Motor neuron (in vitro differentiated cells): ENCODE measurements at regions not wholly inside any gene's neighbourhood (a gene's known extent, or its start where the extent isn't known, plus 50 kb on each side); places are given as distances from the start of the nearest gene placed in this dataset.
A peak's percentile ranks its signal among the peaks of the same experiment; 100 is the strongest.

Experiments
- ATAC-seq, 8 experiments: fragments of 200-7000 bp; cut with Tn5 transposase; replicated peaks in 6 of 8; 2 replicates each; pipeline ENCODE4 v1.8.0; 2021; ENCODE audit warnings: mild to moderate bottlenecking in 8 of 8, moderate library complexity in 8 of 8
- H3K27ac ChIP-seq, 2 donors: fragments of 250-450 bp; sonication (Bioruptor Pico); 2 replicates each; pipeline ENCODE4 v1.9.0; 2021; ENCODE audit warnings: antibody characterized with exemption in 2 of 2, mild to moderate bottlenecking in 2 of 2, moderate library complexity in 1 of 2
- H3K4me1 ChIP-seq, 2 donors: fragments of 250-450 bp; sonication (Bioruptor Pico); replicated peaks in 1 of 2; 2 replicates each; pipeline ENCODE4 v1.6.1; 2021; ENCODE audit warnings: antibody characterized with exemption in 2 of 2, mild to moderate bottlenecking in 2 of 2, moderate library complexity in 1 of 2
- H3K4me3 ChIP-seq, 5 donors: fragments of 250-450 bp; sonication (Bioruptor Pico); 2 replicates each; pipeline ENCODE4 v1.9.0; 2021; ENCODE audit warnings: antibody characterized with exemption in 5 of 5, mild to moderate bottlenecking in 5 of 5, moderate library complexity in 4 of 5
- WGBS, 10 experiments: fragments of 450-650 bp; shearing (Covaris generic); methylation state at CpG; one replicate each; pipeline ENCODE4 v1.0.0; 2022; 5-methylcytosine and 5-hydroxymethylcytosine counted together
- in situ Hi-C, 9 experiments: fragments of 400-800 bp; cut with MboI; loops; one replicate each; pipeline ENCODE4 v1.15.0; 2021; ENCODE audit warnings: low sequenced_read_pairs in 9 of 9, low pct_unique_long_range_greater_than_20kb in 2 of 9; ENCODE audit not compliant: unreplicated experiment in 9 of 9

DNA sequence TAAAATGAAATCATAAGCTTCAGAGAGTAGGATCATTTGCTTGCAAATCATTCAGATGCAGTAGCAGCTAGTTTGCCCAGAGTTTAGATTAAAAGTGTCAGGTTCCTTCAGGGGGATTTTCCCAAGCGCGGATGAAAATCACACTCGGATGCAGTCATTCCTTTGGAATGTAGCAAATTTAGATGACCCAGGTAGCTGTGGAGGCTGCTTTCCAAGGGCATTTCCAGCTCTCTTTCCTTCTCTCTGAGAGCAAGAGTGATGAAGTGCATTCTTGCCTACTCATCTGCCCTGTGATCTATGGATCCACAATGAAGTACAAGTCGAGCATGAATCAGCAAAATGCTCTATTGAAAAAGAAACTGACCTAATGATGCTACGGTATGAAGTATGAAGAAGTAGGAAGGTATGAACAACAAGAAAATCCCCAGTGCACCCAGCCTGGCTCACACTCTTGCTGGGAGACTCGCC lies 200.2 kb downstream of the PLK2 start:
- Histone ChIP-seq H3K4me1 (no peaks in the 10 kb centered on the region), H3K27ac (no peak overlapping the region), H3K4me3 (no peak overlapping the region)
- in situ Hi-C loops, result no loop called here
- peak; percentile 58 to 86 (median 69) for ATAC-seq
- WGBS, 10 experiments, result 23 to 84% (median 70%) methylated on average over 2 to 6 of the region's 6 CpGs

DNA sequence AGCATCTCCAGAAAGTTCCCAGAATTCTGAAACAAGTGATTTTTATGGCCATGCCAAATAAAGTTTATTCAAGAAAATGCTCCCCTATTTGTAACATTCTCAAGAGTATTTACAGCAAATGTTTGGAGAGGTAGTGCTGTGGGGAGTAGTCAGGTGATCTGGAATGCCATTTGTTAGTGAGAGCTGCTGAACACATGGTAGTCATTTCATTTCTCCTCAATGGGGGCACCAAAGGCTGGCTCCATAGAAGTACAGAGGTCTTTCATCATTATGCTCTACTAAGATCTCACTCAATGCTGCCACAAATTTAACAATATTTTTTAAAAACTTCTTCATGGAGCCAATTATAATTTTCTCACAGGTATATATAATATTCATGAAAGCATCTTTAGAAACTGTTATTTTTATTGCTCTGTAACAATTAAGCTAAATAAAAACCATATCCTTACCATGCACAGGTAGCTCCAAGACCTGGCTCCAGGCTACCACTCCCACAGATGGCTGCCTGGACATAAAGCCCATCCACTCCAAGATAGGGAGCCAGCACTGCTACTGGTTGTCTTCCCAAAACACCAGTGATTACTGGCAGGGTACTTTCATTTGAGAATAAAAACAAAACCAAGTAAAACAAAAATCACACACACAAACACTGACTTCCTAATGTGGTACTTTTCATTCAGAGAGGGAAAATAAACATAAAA lies 200.8 kb downstream of the PLK2 start:
- ATAC-seq, result peak in 2 of 8 experiments; percentile 17 to 33
- no peak overlapping the region for H3K27ac ChIP-seq

DNA sequence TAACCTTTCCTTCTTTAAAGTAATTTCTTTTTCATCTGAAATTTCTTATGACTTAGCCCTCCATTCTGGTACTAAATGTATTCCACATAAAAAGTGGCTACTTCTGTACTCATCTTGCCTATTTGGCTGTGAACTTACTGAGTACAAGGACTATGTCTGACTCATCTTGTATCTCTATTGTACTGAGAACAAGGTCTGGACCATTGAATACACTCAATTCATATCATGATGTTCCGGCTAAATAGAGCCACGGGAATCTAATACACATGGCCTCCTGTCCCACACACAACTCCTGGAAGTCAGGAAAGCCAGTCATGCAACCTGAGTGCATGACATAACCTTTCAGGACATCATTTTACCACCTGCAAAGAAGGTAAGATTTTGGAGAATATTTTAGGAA lies 203.9 kb downstream of the PLK2 start:
- WGBS, 10 experiments, result 60 to 100% (median 82%) methylated on average over 1 to 2 of the region's 2 CpGs; no CpG with 5 or more reads in 2 of the 10 experiments
- no peak for ATAC-seq
- no peak overlapping the region for H3K27ac ChIP-seq
- H3K4me3 ChIP-seq, result no peak overlapping the region
- in situ Hi-C loops, result no loop called here
- H3K4me1 ChIP-seq, result no peaks in the 10 kb centered on the region

More for the DNA sequence above, 200.8 kb downstream of the PLK2 start:
- no peak overlapping the region for H3K4me3 ChIP-seq
- in situ Hi-C loops, result no loop called here
- H3K4me1 ChIP-seq, result no peaks in the 10 kb centered on the region

DNA sequence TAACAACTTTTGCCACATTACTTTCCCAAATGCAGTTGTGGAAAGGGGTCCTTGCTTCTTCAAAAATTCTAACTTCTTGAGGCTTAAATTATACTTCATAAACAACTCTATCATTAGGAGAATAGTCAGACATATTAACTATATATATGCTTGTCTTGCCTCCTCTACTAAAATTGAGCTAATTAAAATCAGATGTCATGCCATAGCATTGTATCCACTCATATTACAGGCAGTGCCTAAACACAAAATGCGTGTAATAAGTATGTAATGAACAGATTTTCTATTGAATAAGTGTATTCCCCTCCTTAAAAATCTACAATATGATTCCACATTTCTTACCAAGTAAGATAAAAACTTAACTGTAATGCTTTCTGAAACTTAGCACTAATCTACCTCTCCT lies 204.5 kb downstream of the PLK2 start:
- Histone ChIP-seq H3K4me1 (no peaks in the 10 kb centered on the region), H3K4me3 (no peak overlapping the region), H3K27ac (no peak overlapping the region)
- ATAC-seq, result no peak
- 44 to 100% (median 85%) methylated on average over 1 of the region's 1 CpG; no CpG with 5 or more reads in 4 of the 10 experiments for WGBS, 10 experiments
- in situ Hi-C loops, result no loop called here

DNA sequence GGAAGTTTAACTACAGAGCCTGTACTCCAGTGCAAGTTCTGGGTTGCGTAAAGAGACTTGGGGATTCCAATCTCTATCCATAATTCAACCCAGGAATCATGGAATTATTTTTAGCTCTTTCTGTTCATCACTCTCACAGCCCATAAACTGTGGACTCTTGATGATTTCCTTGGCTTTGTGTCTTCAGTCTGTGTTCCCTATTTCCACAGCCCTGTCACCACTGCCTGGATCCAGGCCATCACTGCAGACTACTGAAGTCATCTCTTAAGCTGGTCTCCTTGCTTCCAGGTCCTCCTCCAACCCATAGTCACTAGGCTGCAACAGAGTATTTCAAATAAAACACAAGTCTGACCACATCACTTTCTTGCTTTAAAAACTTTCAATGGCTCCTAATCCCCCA lies 211.7 kb downstream of the PLK2 start:
- WGBS, 10 experiments, result 89 to 100% (median 100%) methylated on average over 1 of the region's 1 CpG; no CpG with 5 or more reads in 7 of the 10 experiments
- in situ Hi-C loops, result no loop called here

DNA sequence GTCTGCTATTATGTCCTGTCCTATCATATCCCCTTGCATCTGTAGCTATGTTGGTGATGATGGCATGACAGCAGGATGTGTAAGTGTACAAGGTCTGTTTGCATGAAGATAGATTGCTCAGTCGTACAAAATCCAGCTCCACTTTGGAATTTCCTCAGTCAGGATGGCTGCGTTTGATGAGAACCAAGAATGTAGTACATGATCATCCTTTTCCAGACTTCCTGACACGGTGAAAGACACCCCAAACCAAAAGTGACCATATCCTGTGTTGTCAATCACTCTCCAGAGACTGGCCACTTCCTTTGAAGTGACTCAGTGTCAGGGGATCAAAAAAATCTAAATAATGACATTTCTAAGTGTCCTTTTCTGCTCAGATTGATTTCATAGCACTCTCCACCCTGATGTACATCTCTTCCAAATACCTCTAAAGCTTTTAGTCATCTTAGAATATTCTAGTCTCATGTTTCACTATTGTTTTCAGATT lies 213.4 kb downstream of the PLK2 start:
- ATAC-seq, result peak in 2 of 8 experiments; percentile 69 to 81
- in situ Hi-C loops, result no loop called here
- 24 to 100% (median 89%) methylated on average over 1 to 3 of the region's 3 CpGs; no CpG with 5 or more reads in 2 of the 10 experiments for WGBS, 10 experiments

More for the DNA sequence above, 211.7 kb downstream of the PLK2 start:
- no peak overlapping the region for H3K4me3 ChIP-seq
- H3K4me1 ChIP-seq, result no peaks in the 10 kb centered on the region
- H3K27ac ChIP-seq, result no peak overlapping the region
- ATAC-seq, result no peak

DNA sequence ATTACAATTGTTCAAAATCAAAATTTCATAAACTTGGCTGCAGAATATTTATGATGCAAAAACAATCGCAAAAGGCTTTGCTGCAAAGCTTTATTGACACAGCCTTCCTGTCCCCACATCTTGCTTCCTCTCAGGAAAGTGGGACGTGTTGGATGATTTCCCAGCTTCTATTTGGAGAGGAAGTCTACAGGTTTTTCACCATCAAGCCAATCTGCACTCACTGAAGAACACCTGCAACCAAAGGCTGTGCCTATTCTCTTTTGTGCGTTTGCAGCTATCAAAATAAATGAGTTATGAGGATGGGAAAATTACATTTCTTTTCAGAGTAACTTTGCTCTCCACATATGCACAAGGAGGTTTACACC lies 214.4 kb downstream of the PLK2 start:
- no peaks in the 10 kb centered on the region for H3K4me1 ChIP-seq
- in situ Hi-C loops, result no loop called here
- ATAC-seq, result no peak
- no peak overlapping the region for H3K4me3 ChIP-seq
- 57 to 100% (median 82%) methylated on average over 1 to 3 of the region's 3 CpGs; no CpG with 5 or more reads in 1 of the 10 experiments for WGBS, 10 experiments
- no peak overlapping the region for H3K27ac ChIP-seq

More for the DNA sequence above, 213.4 kb downstream of the PLK2 start:
- Histone ChIP-seq H3K4me3 (no peak overlapping the region), H3K4me1 (no peaks in the 10 kb centered on the region), H3K27ac (no peak overlapping the region)

DNA sequence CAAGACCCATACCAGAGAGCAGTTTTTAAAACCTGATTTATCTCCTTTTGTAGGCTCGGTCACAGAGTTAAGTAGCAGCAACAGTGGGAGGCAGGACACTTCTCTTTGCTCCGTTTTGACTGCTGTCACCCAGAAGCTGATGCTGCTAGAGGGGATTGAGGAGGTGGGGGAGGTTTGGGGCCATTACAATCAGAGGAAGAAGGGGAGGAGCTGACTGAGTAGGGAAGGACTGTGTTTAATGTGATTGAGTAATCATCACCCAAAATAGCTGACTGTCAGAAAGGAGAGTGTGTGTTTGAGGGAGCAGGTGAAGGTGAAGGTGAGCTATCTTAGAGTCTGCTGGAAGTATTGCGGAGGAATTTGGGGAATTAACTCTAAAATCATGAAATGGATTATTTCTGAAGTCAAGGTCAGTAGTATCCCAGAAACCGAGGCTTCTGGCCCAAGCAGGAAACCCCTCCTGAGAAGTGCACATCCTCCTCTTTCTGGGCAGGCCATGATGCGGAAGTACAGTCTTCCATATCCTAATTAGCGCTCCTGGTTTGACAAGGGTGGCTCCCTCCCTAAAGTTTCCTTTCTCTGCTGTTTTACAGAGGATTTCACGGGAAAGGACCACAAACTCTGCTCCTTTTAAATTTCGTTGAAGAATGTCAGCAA lies 214.9 kb downstream of the PLK2 start:
- in situ Hi-C loops, result no loop called here
- H3K4me1 ChIP-seq, result no peaks in the 10 kb centered on the region
- WGBS, 10 experiments, result 40 to 100% (median 87%) methylated on average over 1 to 6 of the region's 8 CpGs
- no peak overlapping the region for H3K4me3 ChIP-seq
- H3K27ac ChIP-seq, result no peak overlapping the region
- ATAC-seq, result no peak

DNA sequence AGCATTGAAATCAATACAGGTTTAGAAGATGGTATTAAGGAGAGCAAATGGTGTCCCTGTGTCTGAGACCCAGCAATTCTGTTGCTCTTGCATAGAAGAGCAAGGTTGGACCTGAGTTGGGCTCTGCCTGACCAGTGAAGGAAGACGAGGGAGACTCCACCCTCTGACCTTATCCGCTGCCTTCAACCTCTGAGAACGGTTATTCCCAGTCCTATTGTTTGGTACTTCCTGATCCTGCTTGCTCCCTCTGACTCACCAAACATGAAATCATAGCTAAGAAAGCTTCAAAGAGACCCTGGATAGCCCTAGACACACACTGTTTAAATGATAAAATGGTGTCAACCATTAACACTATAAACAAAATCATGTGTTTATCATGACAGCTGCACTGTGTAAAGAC lies 218.5 kb downstream of the PLK2 start:
- in situ Hi-C loops, result no loop called here
- peaks cover 0 to 4% of the 10 kb centered on the region in 2 donors for H3K4me1 ChIP-seq
- 47 to 100% (median 100%) methylated on average over 2 to 3 of the region's 3 CpGs; no CpG with 5 or more reads in 7 of the 10 experiments for WGBS, 10 experiments

DNA sequence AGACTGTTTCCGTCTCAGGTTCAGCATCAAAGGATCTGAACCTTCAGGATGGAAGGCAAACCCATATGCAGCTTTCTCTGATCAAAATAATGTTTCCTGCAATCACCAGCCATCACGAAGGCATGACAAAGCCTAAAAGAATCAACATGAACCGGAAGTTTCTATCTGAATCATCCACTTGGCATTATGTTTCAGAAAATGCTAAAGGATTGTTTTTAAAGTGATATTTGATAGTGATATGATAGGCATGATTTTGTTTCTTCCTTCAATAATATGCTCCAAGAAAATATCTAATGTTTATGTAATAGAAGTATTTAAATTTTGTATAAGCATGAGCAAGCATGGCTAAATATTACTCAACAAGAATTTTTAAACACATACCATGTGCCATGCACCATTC lies 219.6 kb downstream of the PLK2 start:
- Histone ChIP-seq H3K4me3 (no peak overlapping the region), H3K4me1 (peaks cover 0 to 6% of the 10 kb centered on the region in 2 donors), H3K27ac (no peak overlapping the region)
- in situ Hi-C loops, result no loop called here
- ATAC-seq, result peak in 2 of 8 experiments; percentile 28 to 36
- 33 to 100% (median 90%) methylated on average over 1 to 3 of the region's 3 CpGs for WGBS, 10 experiments

More for the DNA sequence above, 218.5 kb downstream of the PLK2 start:
- no peak overlapping the region for H3K4me3 ChIP-seq
- ATAC-seq, result peak in 3 of 8 experiments; percentile 23 to 82 (median 79)
- no peak overlapping the region for H3K27ac ChIP-seq

DNA sequence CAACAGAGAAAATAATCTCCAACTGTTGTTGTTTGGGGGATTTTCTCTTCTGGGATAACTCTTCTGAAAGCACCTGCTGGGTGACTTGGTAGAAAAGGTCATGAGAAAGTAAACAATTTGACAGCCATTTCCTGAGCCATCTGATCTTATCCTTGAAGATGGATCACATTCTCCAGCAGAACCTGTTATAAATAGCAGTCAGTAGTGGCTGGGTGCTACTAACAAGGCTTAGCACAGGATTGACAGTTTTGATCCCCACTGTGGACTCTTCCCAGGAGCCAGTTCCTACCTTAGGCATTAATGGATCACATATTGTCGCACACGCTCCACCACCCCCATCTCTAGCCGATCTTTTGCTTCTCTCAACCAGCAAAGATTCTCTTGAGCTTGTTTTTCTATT lies 220.2 kb downstream of the PLK2 start:
- no peak overlapping the region for H3K4me3 ChIP-seq
- H3K27ac ChIP-seq, result no peak overlapping the region
- in situ Hi-C loops, result no loop called here
- no peak for ATAC-seq
- 86 to 100% (median 100%) methylated on average over 1 to 3 of the region's 3 CpGs; no CpG with 5 or more reads in 3 of the 10 experiments for WGBS, 10 experiments
- peaks cover 0 to 6% of the 10 kb centered on the region in 2 donors for H3K4me1 ChIP-seq

DNA sequence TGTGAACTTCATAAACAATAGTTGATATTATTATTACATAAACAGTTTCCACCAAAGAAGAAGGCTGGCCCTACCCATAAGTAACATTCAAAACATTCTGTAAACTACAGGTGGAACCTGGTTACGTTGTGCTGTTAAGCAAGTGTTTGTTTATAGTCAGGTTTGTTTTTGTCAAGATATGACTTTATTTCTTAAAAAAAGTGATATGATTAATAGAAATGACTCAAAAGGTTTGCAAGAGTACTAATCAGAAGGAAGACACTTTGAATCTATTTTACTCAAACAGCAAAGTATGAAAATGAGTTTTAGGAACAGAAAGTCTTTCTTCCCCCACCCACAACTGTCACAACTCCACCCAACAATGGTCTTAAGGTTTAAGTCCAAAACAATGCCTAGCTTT lies 220.8 kb downstream of the PLK2 start:
- Histone ChIP-seq H3K4me3 (no peak overlapping the region), H3K27ac (no peak overlapping the region), H3K4me1 (peaks cover 0 to 6% of the 10 kb centered on the region in 2 donors)
- in situ Hi-C loops, result no loop called here
- 91 to 100% (median 100%) methylated on average over 1 of the region's 1 CpG; no CpG with 5 or more reads in 3 of the 10 experiments for WGBS, 10 experiments
- ATAC-seq, result no peak

DNA sequence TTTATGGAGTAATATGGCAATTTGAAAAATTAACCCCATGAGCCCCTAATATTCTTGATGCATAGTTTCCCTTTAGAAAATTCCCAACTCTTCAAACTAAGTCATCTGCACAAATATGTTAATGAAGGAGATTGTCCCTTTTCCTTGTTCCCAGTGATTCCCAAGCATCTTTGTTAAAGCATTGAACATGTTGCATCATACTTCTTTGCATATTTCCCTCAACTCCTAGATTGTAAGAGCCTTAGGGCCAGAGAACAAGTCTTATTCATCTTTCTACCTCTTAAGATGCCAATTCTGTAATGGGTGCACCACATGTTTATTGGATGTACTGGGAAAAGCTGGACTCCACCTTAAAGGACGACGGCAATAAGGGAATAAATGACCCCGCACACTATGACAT lies 223.4 kb downstream of the PLK2 start:
- peaks cover 0 to 11% of the 10 kb centered on the region in 2 donors for H3K4me1 ChIP-seq
- ATAC-seq, result peak in 1 of 8 experiments; percentile 36
- H3K4me3 ChIP-seq, result no peak overlapping the region
- H3K27ac ChIP-seq, result no peak overlapping the region
- in situ Hi-C loops, result no loop called here
- 83 to 100% (median 100%) methylated on average over 1 to 3 of the region's 3 CpGs; no CpG with 5 or more reads in 1 of the 10 experiments for WGBS, 10 experiments
